GM23248 (cell line): ENCODE measurements at regions not wholly inside any gene's neighbourhood (a gene's known extent, or its start where the extent isn't known, plus 50 kb on each side); places are given as distances from the start of the nearest gene placed in this dataset.

ENCODE experiments used
- DNase-seq: peaks from one replicate; pipeline ENCODE4 v3.0.0-alpha.2; 2015
- H2AFZ ChIP-seq: fragments of 200-600 bp; sonication (generic); 2 replicates; pipeline ENCODE4 v1.6.1; 2016; ENCODE audit warnings: antibody characterized with exemption
- H3F3A ChIP-seq: fragments of 200-600 bp; sonication (generic); 2 replicates; pipeline ENCODE4 v1.6.1; 2016; ENCODE audit warnings: mild to moderate bottlenecking, antibody characterized with exemption, mixed run types; ENCODE audit not compliant: insufficient read depth
- H3K27ac ChIP-seq: fragments of 200-600 bp; sonication (generic); 2 replicates; pipeline ENCODE4 v1.5.1; 2016; ENCODE audit warnings: mild to moderate bottlenecking
- H3K27me3 ChIP-seq: fragments of 200-600 bp; sonication (generic); replicated peaks from 2 replicates; pipeline ENCODE4 v1.6.1; 2016; ENCODE audit warnings: mild to moderate bottlenecking; ENCODE audit not compliant: insufficient read depth
- H3K36me3 ChIP-seq: fragments of 200-600 bp; sonication (generic); 2 replicates; pipeline ENCODE4 v1.6.1; 2016; ENCODE audit warnings: low read depth, mild to moderate bottlenecking
- H3K4me1 ChIP-seq: fragments of 200-600 bp; sonication (generic); 2 replicates; pipeline ENCODE4 v1.6.1; 2016; ENCODE audit warnings: mild to moderate bottlenecking; ENCODE audit not compliant: insufficient read depth
- H3K4me2 ChIP-seq: fragments of 200-600 bp; sonication (generic); one replicate; pipeline ENCODE4 v1.6.1; 2016; ENCODE audit warnings: mild to moderate bottlenecking; ENCODE audit not compliant: unreplicated experiment
- H3K4me3 ChIP-seq: fragments of 200-600 bp; sonication (generic); 2 replicates; pipeline ENCODE4 v1.5.1; 2016; ENCODE audit warnings: mild to moderate bottlenecking
- H3K79me2 ChIP-seq: fragments of 200-600 bp; sonication (generic); 2 replicates; pipeline ENCODE4 v1.6.1; 2016; ENCODE audit warnings: mild to moderate bottlenecking; ENCODE audit not compliant: insufficient read depth
- H3K9ac ChIP-seq: fragments of 200-600 bp; sonication (generic); 2 replicates; pipeline ENCODE4 v1.6.1; 2016; ENCODE audit warnings: mild to moderate bottlenecking
- H3K9me2 ChIP-seq: fragments of 200-600 bp; sonication (generic); 2 replicates; pipeline ENCODE4 v1.6.1; 2016; ENCODE audit warnings: mixed run types, mild to moderate bottlenecking, moderate library complexity; ENCODE audit not compliant: insufficient read depth
- H3K9me3 ChIP-seq: fragments of 200-600 bp; sonication (generic); one replicate; pipeline ENCODE4 v1.6.1; 2017; ENCODE audit warnings: low read depth
- H4K20me1 ChIP-seq: fragments of 200-600 bp; sonication (generic); 2 replicates; pipeline ENCODE4 v1.6.0; 2016; ENCODE audit not compliant: insufficient read depth
- EZH2 ChIP-seq: fragments of 200-600 bp; sonication (generic); IDR thresholded peaks from 2 replicates; pipeline ENCODE4 v1.6.1; 2018; ENCODE audit warnings: antibody characterized with exemption, mild to moderate bottlenecking; ENCODE audit not compliant: insufficient read depth, poor library complexity, severe bottlenecking
- EZH2phosphoT487 ChIP-seq: fragments of 200-600 bp; sonication (generic); IDR thresholded peaks from 2 replicates; pipeline ENCODE4 v1.6.1; 2018; ENCODE audit warnings: antibody characterized with exemption, moderate library complexity, mild to moderate bottlenecking, low read depth; ENCODE audit not compliant: insufficient read depth
- WGBS, 2 experiments: methylation state at CpG; one replicate each; pipeline ENCODE4 v1.1.6; 2015 to 2017; ENCODE audit warnings: low lambda C conversion rate in 2 of 2, low coverage in 1 of 2; ENCODE audit errors: missing lambda C conversion rate in 2 of 2; 5-methylcytosine and 5-hydroxymethylcytosine counted together
- in situ Hi-C: fragments of 300-500 bp; cut with MboI; formaldehyde crosslinking; loops from 2 replicates; pipeline ENCODE4 v1.15.0; 2020

DNA sequence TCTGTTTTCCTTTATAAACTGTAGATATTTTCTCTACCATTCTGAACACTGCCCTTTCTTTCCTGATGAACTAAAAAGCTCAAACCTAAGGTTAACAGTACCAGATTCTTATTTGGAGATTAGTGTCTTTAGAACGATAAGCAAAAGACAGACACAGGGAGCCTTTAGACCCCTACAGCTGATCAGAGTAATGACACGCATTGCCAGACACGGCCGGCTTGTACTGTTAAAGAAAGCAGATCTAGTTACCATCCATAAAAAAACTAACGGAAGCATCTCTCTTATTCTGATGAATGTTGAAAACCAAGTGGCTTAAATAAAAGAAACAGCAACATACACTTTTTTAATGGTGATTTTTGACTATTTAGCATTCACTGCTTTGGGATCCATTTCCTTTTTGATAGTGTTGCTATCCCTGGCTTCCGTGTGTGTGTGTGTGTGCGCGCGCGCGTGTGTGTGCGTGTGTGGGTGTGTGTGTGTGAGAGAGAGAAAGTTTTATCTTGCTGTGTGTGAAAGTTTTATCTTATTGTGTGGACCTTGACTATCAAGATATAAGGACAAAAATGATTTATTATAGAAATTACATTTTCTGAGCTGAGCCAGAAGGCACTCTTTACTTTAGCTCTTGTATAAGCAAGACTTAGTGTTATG, 95.6 kb upstream of the SLC35B3 start:
- Histone ChIP-seq H4K20me1 (no peaks in the 10 kb centered on the region), H2AFZ (no peak overlapping the region), H3K4me3 (no peak overlapping the region), H3K9me2 (no peaks in the 10 kb centered on the region), H3K9ac (no peak overlapping the region), H3K36me3 (no peaks in the 10 kb centered on the region), H3K4me2 (no peak overlapping the region), H3K27me3 (no peaks in the 10 kb centered on the region), H3K9me3 (no peaks in the 10 kb centered on the region), H3K79me2 (no peaks in the 10 kb centered on the region), H3K4me1 (no peaks in the 10 kb centered on the region), H3F3A (no peaks in the 10 kb centered on the region), H3K27ac (no peak overlapping the region)
- in situ Hi-C loops = no loop called here
- TF ChIP-seq EZH2 (no peak), EZH2phosphoT487 (no peak)
- no peak for DNase-seq
- WGBS, 2 experiments = 83 to 85% methylated on average over 12 of the region's 12 CpGs

- Histone ChIP-seq H3K9me2 (no peaks in the 10 kb centered on the region), H3K4me1 (no peaks in the 10 kb centered on the region), H3K9me3 (no peaks in the 10 kb centered on the region), H3K36me3 (no peaks in the 10 kb centered on the region), H3K79me2 (no peaks in the 10 kb centered on the region), H4K20me1 (no peaks in the 10 kb centered on the region), H3K4me2 (no peak overlapping the region), H3K27ac (no peak overlapping the region), H3K4me3 (no peak overlapping the region), H2AFZ (no peak overlapping the region), H3K9ac (no peak overlapping the region), H3F3A (no peaks in the 10 kb centered on the region), H3K27me3 (no peaks in the 10 kb centered on the region)
- TF ChIP-seq EZH2phosphoT487 = no peak
- DNase-seq = no peak
- in situ Hi-C loops = no loop called here
- WGBS, 2 experiments = 67 to 72% methylated on average over 2 of the region's 2 CpGs
Observed at GRCh38 chr6:8529250-8529649, 93.9 kb upstream of the SLC35B3 start.

GRCh38 chr6:8527818-8528217, 92.5 kb upstream of the SLC35B3 start:
- no peak overlapping the region for H3K27ac ChIP-seq
- no peak overlapping the region for H3K9ac ChIP-seq
- no peak overlapping the region for H3K4me2 ChIP-seq
- no peaks in the 10 kb centered on the region for H3K27me3 ChIP-seq
- H3K4me1 ChIP-seq = no peaks in the 10 kb centered on the region
- TF ChIP-seq EZH2phosphoT487 = no peak
- TF ChIP-seq EZH2 = no peak
- in situ Hi-C loops = no loop called here
- H3K9me3 ChIP-seq = no peaks in the 10 kb centered on the region
- no peak overlapping the region for H2AFZ ChIP-seq
- no peaks in the 10 kb centered on the region for H3K36me3 ChIP-seq
- H3K79me2 ChIP-seq = no peaks in the 10 kb centered on the region
- H3F3A ChIP-seq = no peaks in the 10 kb centered on the region
- H3K9me2 ChIP-seq = no peaks in the 10 kb centered on the region
- no peak for DNase-seq
- no peaks in the 10 kb centered on the region for H4K20me1 ChIP-seq
- 95% methylated on average over 1 of the region's 1 CpG for WGBS, 2 experiments
- H3K4me3 ChIP-seq = no peak overlapping the region

DNA sequence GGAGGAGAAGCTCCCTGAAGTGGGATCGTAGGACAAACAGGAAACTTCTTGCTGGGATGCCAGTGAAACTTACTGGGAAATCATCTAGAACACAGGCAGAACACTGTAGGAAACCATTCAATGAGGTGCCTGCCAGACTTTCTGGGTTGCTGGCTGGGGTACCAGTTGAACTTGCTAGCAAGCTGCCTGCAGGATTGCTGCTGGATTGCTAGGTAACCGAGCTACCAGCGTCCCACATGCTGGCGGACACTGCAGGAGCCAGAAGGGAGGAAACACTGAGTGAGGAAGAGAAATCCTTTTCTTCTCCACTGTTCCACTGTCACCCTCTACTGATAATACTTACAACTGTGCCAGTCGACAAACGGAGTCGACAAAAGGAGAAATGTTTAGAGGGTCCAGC, 91.3 kb upstream of the SLC35B3 start:
- Histone ChIP-seq H3K9me2 (no peaks in the 10 kb centered on the region), H3K4me2 (no peak overlapping the region), H3K36me3 (no peaks in the 10 kb centered on the region), H3K4me1 (no peaks in the 10 kb centered on the region), H3F3A (no peaks in the 10 kb centered on the region), H2AFZ (no peak overlapping the region), H3K9me3 (no peaks in the 10 kb centered on the region), H3K27ac (no peak overlapping the region), H3K4me3 (no peak overlapping the region), H4K20me1 (no peaks in the 10 kb centered on the region), H3K27me3 (no peaks in the 10 kb centered on the region), H3K9ac (no peak overlapping the region), H3K79me2 (no peaks in the 10 kb centered on the region)
- no peak for TF ChIP-seq EZH2phosphoT487
- TF ChIP-seq EZH2 = no peak
- in situ Hi-C loops = no loop called here
- WGBS, 2 experiments = 78 to 87% methylated on average over 7 of the region's 7 CpGs
- DNase-seq = no peak

DNA sequence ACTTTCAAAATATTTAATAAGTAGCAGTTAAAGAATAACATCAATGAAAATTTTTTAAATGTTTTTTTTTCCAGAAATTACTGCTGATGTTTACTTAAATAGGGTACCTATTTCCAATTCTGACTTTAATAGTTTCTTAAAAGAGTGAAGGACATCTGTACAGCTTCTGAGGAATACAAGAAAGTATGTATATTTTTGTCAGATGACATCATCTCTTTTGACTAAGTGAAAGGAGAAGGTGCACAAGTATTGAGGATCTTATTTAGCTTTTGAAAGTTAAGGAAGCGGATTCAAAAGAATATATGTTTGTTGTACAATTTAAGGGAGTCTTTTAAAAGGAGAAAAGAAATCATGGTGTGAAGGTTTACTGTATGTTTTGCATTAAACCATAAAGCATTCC, 90.0 kb upstream of the SLC35B3 start:
- H4K20me1 ChIP-seq = no peaks in the 10 kb centered on the region
- H3K4me1 ChIP-seq = no peaks in the 10 kb centered on the region
- no peak overlapping the region for H3K4me3 ChIP-seq
- H3K9me3 ChIP-seq = no peaks in the 10 kb centered on the region
- no peak for TF ChIP-seq EZH2
- no peak for TF ChIP-seq EZH2phosphoT487
- H3K27ac ChIP-seq = no peak overlapping the region
- in situ Hi-C loops = no loop called here
- 76 to 87% methylated on average over 1 of the region's 1 CpG for WGBS, 2 experiments
- no peaks in the 10 kb centered on the region for H3F3A ChIP-seq
- no peaks in the 10 kb centered on the region for H3K79me2 ChIP-seq
- H3K9ac ChIP-seq = no peak overlapping the region
- H3K36me3 ChIP-seq = no peaks in the 10 kb centered on the region
- DNase-seq = no peak
- no peak overlapping the region for H2AFZ ChIP-seq
- H3K9me2 ChIP-seq = no peaks in the 10 kb centered on the region
- H3K27me3 ChIP-seq = no peaks in the 10 kb centered on the region
- no peak overlapping the region for H3K4me2 ChIP-seq
